Heart right ventricle (tissue), 16 donors: ENCODE measurements at regions not wholly inside any gene's neighbourhood (a gene's known extent, or its start where the extent isn't known, plus 50 kb on each side); places are given as distances from the start of the nearest gene placed in this dataset.

Experiments used
- ATAC-seq, 8 donors: fragments of 200-7000 bp; cut with Tn5 transposase; one replicate each; pipeline ENCODE4 v1.9.1; 2020; ENCODE audit warnings: mild to moderate bottlenecking in 8 of 8, moderate library complexity in 8 of 8, moderate number of reproducible peaks in 1 of 8
- DNase-seq, 2 donors: peaks; one replicate each; pipeline ENCODE4 v3.0.0-alpha.2; 2020
- H3K27ac ChIP-seq, 10 donors: fragments of 200-600 bp; sonication (generic) in 2 of 10; one replicate each; pipeline versions ENCODE4 v1.5.0 to v1.8.0; 2020 to 2022; ENCODE audit warnings: mild to moderate bottlenecking in 3 of 10
- H3K27me3 ChIP-seq, 7 donors: fragments of 200-600 bp; one replicate each; pipeline ENCODE4 v1.8.0; 2021 to 2022; ENCODE audit warnings: mild to moderate bottlenecking in 2 of 7
- H3K36me3 ChIP-seq, 9 donors: fragments of 200-600 bp; sonication (generic) in 1 of 9; one replicate each; pipeline versions ENCODE4 v1.5.0 to v1.8.0; 2020 to 2022; ENCODE audit warnings: mild to moderate bottlenecking in 2 of 9
- H3K4me1 ChIP-seq, 9 donors: fragments of 200-600 bp; sonication (generic) in 1 of 9; one replicate each; pipeline versions ENCODE4 v1.5.0 to v1.8.0; 2020 to 2022; ENCODE audit warnings: mild to moderate bottlenecking in 4 of 9
- H3K4me3 ChIP-seq, 10 donors: fragments of 200-600 bp; sonication (generic) in 2 of 10; one replicate each; pipeline versions ENCODE4 v1.5.0 to v1.8.0; 2020 to 2022; ENCODE audit warnings: mild to moderate bottlenecking in 7 of 10, moderate library complexity in 2 of 10
- H3K9me3 ChIP-seq, 11 donors: fragments of 200-600 bp in 10 of 11; sonication (generic) in 2 of 11; one replicate each; pipeline versions ENCODE4 v1.5.0 to v1.8.0; 2013 to 2022; ENCODE audit warnings: mild to moderate bottlenecking in 2 of 11, control low read depth in 1 of 11, moderate library complexity in 1 of 11
- WGBS, 2 donors: extraction: QIAGEN DNeasy Blood & Tissue Kit; methylation state at CpG; one replicate each; pipeline ENCODE4 v1.1.7; 2013; ENCODE audit warnings: inconsistent platforms in 1 of 2; 5-methylcytosine and 5-hydroxymethylcytosine counted together
- intact Hi-C, 10 donors: fragments of 100-400 bp; cut with DNase I; formaldehyde crosslinking; loops; one replicate each; pipeline versions ENCODE4 v1.11.1 to v1.14.2; 2022
- TF ChIP-seq, protein P1 (sequence below), 9 donors: fragments of 200-600 bp; sonication (generic) in 2 of 9; IDR thresholded peaks; one replicate each; pipeline versions ENCODE4 v1.5.0 to v1.8.0; 2021 to 2022; ENCODE audit warnings: antibody characterized with exemption in 9 of 9, mild to moderate bottlenecking in 5 of 9, moderate library complexity in 1 of 9
- donor health status: Arrhythmogenic right ventricular cardiomyopathy.
- donor health status: ischemic (EF 13 %, LVEDD 7.1; RV severe dilation, severe dysfunction).
- donor health status: healthy with polysubstance abuse.
- donor health status: DM: no; HTN: yes; CAD: no.
- donor health status: DM: no; HTN: no; CAD: no.
- donor health status: ischemic (EF 25% LVEDD 6.9; RV normal size, moderate dysfunction).
- donor health status: ischemic (EF 25% LVEDD 5.7; RV mildly dilated, moderate dysfunction).
- donor health status: healthy.
- donor health status: DM: yes; HTN: yes; CAD: no.
- donor health status: Ischemic cardiomyopathy.
- donor health status: ischemic (EF 35%, LVEDD 5.7; RV mildly dilated, moderate dysfunction).
- donor health status: nonischemic (EF 11% LVEDD 7.7; RV severe dilation, severe dysfunction).
- donor health status: DM: yes; HTN: yes; CAD: no.
- donor health status: PGD.
- donor health status: ischemic (EF 29% LVEDD 5.4; RV normal size, mild dysfunction).
- donor health status: nonischemic (EF 23%, LVEDD 6.1; RV moderate dilation, normal function).

DNA sequence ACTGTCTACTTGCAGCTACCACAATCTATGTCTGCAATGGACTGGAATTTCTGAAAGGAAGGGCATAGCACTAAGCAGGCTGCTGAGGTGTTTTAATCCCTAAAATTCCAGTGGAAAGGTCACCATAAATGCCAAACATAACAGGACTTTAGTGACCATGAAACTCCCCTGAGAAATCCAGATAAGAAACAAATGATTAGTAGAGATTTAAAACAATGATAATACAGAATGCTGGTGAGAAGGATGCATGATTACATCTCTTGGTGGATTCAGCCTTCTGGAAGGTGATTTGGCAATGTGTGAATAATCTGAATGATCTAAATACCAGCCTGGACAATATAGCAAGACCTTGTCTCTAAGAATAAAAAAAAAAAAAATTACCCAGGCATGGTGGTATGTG is 475.0 kb upstream of the CBLB start:
- intact Hi-C loops, result loop anchor here in 1 of 10 donors (10.0 kb wide), 1 partner anchor 599 kb away; no protein-coding TSS in a partner anchor
- Histone ChIP-seq H3K9me3 (no peaks in the 10 kb centered on the region), H3K27ac (no peak overlapping the region), H3K4me1 (peaks cover 0 to 8% (median 0%) of the 10 kb centered on the region in 9 donors), H3K36me3 (no peaks in the 10 kb centered on the region), H3K27me3 (no peaks in the 10 kb centered on the region), H3K4me3 (no peak overlapping the region)
- TF ChIP-seq, protein P1, sequence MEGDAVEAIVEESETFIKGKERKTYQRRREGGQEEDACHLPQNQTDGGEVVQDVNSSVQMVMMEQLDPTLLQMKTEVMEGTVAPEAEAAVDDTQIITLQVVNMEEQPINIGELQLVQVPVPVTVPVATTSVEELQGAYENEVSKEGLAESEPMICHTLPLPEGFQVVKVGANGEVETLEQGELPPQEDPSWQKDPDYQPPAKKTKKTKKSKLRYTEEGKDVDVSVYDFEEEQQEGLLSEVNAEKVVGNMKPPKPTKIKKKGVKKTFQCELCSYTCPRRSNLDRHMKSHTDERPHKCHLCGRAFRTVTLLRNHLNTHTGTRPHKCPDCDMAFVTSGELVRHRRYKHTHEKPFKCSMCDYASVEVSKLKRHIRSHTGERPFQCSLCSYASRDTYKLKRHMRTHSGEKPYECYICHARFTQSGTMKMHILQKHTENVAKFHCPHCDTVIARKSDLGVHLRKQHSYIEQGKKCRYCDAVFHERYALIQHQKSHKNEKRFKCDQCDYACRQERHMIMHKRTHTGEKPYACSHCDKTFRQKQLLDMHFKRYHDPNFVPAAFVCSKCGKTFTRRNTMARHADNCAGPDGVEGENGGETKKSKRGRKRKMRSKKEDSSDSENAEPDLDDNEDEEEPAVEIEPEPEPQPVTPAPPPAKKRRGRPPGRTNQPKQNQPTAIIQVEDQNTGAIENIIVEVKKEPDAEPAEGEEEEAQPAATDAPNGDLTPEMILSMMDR (IDR thresholded peaks at IDR 0.05), result no peak
- ATAC-seq (no peak), DNase-seq (no peak)

GRCh38 chr3:106345353-106346027 is 476.7 kb upstream of the CBLB start:
- Histone ChIP-seq H3K4me3 (no peak overlapping the region), H3K4me1 (peaks cover 0 to 16% (median 0%) of the 10 kb centered on the region in 9 donors), H3K27ac (no peak overlapping the region), H3K27me3 (no peaks in the 10 kb centered on the region), H3K9me3 (no peaks in the 10 kb centered on the region), H3K36me3 (no peaks in the 10 kb centered on the region)
- intact Hi-C loops, result loop anchor here in 1 of 10 donors (10.0 kb wide), 1 partner anchor 601 kb away; no protein-coding TSS in a partner anchor
- TF ChIP-seq, protein P1 (IDR thresholded peaks at IDR 0.05), result no peak
- peak in 1 of 8 donors; percentile 35 for ATAC-seq
- WGBS, 2 donors, result 77 to 78% methylated on average over 5 of the region's 5 CpGs
- no peak for DNase-seq

GRCh38 chr3:106347350-106347749 is 478.5 kb upstream of the CBLB start:
- Histone ChIP-seq H3K27me3 (no peaks in the 10 kb centered on the region), H3K9me3 (no peaks in the 10 kb centered on the region), H3K36me3 (no peaks in the 10 kb centered on the region), H3K4me1 (peaks cover 0 to 16% (median 0%) of the 10 kb centered on the region in 9 donors), H3K4me3 (no peak overlapping the region), H3K27ac (no peak overlapping the region)
- ATAC-seq, result no peak
- TF ChIP-seq, protein P1 (IDR thresholded peaks at IDR 0.05), result no peak
- intact Hi-C loops, result loop anchor here in 1 of 10 donors (10.0 kb wide), 1 partner anchor 603 kb away; no protein-coding TSS in a partner anchor
- no peak for DNase-seq

DNA sequence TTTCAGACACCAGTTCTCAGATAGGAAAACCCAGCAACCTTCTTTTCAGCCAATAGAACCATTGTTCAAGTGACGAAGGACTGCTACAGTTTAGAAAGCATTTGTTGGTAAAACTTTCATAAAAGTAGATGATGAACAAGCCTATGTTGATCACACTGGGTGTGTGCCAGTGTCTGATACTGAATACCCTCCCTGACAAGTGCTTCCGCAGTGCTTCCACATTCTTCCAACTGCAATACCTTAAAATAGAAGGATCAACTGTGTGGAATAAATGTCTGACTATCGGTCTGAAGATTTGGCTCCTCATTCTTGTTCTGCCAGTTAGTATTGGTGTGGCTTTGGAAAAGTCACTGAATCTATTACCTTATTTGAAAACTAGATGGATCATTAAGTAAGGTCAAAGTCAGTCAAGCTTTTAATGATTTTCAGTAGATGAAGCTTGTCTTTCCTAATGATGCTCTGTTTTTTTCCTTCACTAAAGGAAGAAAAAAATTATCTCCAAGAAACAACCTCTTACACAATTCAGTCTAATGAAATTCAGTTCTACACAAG is 479.4 kb upstream of the CBLB start:
- Histone ChIP-seq H3K4me3 (no peak overlapping the region), H3K4me1 (peaks cover 0 to 16% (median 0%) of the 10 kb centered on the region in 9 donors), H3K9me3 (no peaks in the 10 kb centered on the region), H3K36me3 (no peaks in the 10 kb centered on the region), H3K27me3 (no peaks in the 10 kb centered on the region), H3K27ac (no peak overlapping the region)
- 51 to 69% methylated on average over 3 of the region's 3 CpGs for WGBS, 2 donors
- intact Hi-C loops, result loop anchor here in 1 of 10 donors (10.0 kb wide), 1 partner anchor 603 kb away; no protein-coding TSS in a partner anchor
- TF ChIP-seq, protein P1 (IDR thresholded peaks at IDR 0.05), result no peak
- ATAC-seq (peak in 2 of 8 donors; percentile 63 to 66), DNase-seq (no peak)
